ENCODE measurements at regions not wholly inside any gene's neighbourhood (a gene's known extent, or its start where the extent isn't known, plus 50 kb on each side); places are given as distances from the start of the nearest gene placed in this dataset.
"Not testable (repeated sequence)": the region's sequence is repeated elsewhere in the genome, so short reads cannot be mapped to it uniquely, and the experiment has no call there.

GRCh38 chr3:80897005-80897404, 864.4 kb downstream of the GBE1 start:
- H3K4me1 ChIP-seq (ENCODE audit: insufficient read depth, low read length); H3K9me3 ChIP-seq (ENCODE audit: control insufficient read depth, insufficient read depth, low read length); H3K36me3 ChIP-seq (ENCODE audit: insufficient read depth, low read length): not testable (repeated sequence)
- peak overlapping the region; percentile 46; the same call in 1 of the 2 replicates for H3K9ac ChIP-seq (ENCODE audit: low read depth, low read length)

GRCh38 chr3:80890571-80890970, 870.9 kb downstream of the GBE1 start:
- no peaks in the 10 kb centered on the region for H3K9me3 ChIP-seq (ENCODE audit: control insufficient read depth, insufficient read depth, low read length)
- H3K4me1 ChIP-seq (ENCODE audit: insufficient read depth, low read length), result no peaks in the 10 kb centered on the region
- no peak overlapping the region for H3K9ac ChIP-seq (ENCODE audit: low read depth, low read length)
- no peaks in the 10 kb centered on the region for H3K36me3 ChIP-seq (ENCODE audit: insufficient read depth, low read length)

- Histone ChIP-seq H3K9ac (ENCODE audit: low read depth, low read length) (no peak overlapping the region), H3K36me3 (ENCODE audit: insufficient read depth, low read length) (no peaks in the 10 kb centered on the region), H3K9me3 (ENCODE audit: control insufficient read depth, insufficient read depth, low read length) (no peaks in the 10 kb centered on the region), H3K4me1 (ENCODE audit: insufficient read depth, low read length) (no peaks in the 10 kb centered on the region)
Measured at GRCh38 chr3:80889535-80889934, 871.9 kb downstream of the GBE1 start.

- no peaks in the 10 kb centered on the region for H3K4me1 ChIP-seq (ENCODE audit: insufficient read depth, low read length)
- no peak overlapping the region for H3K9ac ChIP-seq (ENCODE audit: low read depth, low read length)
- no peaks in the 10 kb centered on the region for H3K36me3 ChIP-seq (ENCODE audit: insufficient read depth, low read length)
- no peaks in the 10 kb centered on the region for H3K9me3 ChIP-seq (ENCODE audit: control insufficient read depth, insufficient read depth, low read length)
Measured at GRCh38 chr3:80870476-80871041, 890.9 kb downstream of the GBE1 start.

GRCh38 chr3:80855482-80855881, 906.0 kb downstream of the GBE1 start:
- no peak overlapping the region for H3K9ac ChIP-seq (ENCODE audit: low read depth, low read length)
- no peaks in the 10 kb centered on the region for H3K9me3 ChIP-seq (ENCODE audit: control insufficient read depth, insufficient read depth, low read length)
- H3K36me3 ChIP-seq (ENCODE audit: insufficient read depth, low read length), result no peaks in the 10 kb centered on the region
- H3K4me1 ChIP-seq (ENCODE audit: insufficient read depth, low read length), result no peaks in the 10 kb centered on the region

- peaks cover 3% of the 10 kb centered on the region for H3K9me3 ChIP-seq (ENCODE audit: control insufficient read depth, insufficient read depth, low read length)
- H3K9ac ChIP-seq (ENCODE audit: low read depth, low read length), result no peak overlapping the region
- no peaks in the 10 kb centered on the region for H3K36me3 ChIP-seq (ENCODE audit: insufficient read depth, low read length)
- H3K4me1 ChIP-seq (ENCODE audit: insufficient read depth, low read length), result no peaks in the 10 kb centered on the region
Measured at GRCh38 chr3:80836395-80836794, 925.0 kb downstream of the GBE1 start.

DNA sequence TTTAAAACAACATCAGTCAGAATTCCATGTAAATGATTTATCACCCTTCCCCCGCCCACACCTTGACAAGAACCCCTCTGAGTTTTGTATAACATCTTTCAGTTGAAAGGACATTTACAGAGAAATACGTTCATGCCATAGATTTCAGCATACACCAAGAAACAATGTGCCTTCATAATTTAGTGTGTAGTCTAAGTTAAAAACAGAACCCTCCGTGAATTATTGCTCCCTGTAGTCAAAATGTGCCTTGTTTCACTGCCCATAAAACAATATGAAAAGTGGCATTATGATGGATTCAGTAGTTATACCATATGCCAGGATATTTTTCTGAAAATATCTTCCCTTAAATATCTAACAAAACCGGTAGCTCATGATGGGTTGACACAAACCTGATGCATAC, 953.9 kb downstream of the GBE1 start:
- Histone ChIP-seq H3K36me3 (ENCODE audit: insufficient read depth, low read length) (no peaks in the 10 kb centered on the region), H3K9me3 (ENCODE audit: control insufficient read depth, insufficient read depth, low read length) (no peaks in the 10 kb centered on the region; the same call in 1 of the 2 replicates), H3K9ac (ENCODE audit: low read depth, low read length) (no peak overlapping the region), H3K4me1 (ENCODE audit: insufficient read depth, low read length) (no peaks in the 10 kb centered on the region)

GRCh38 chr3:80806673-80807072, 954.8 kb downstream of the GBE1 start:
- no peak overlapping the region for H3K9ac ChIP-seq (ENCODE audit: low read depth, low read length)
- no peaks in the 10 kb centered on the region for H3K36me3 ChIP-seq (ENCODE audit: insufficient read depth, low read length)
- H3K9me3 ChIP-seq (ENCODE audit: control insufficient read depth, insufficient read depth, low read length), result no peaks in the 10 kb centered on the region; the same call in 1 of the 2 replicates
- H3K4me1 ChIP-seq (ENCODE audit: insufficient read depth, low read length), result no peaks in the 10 kb centered on the region

DNA sequence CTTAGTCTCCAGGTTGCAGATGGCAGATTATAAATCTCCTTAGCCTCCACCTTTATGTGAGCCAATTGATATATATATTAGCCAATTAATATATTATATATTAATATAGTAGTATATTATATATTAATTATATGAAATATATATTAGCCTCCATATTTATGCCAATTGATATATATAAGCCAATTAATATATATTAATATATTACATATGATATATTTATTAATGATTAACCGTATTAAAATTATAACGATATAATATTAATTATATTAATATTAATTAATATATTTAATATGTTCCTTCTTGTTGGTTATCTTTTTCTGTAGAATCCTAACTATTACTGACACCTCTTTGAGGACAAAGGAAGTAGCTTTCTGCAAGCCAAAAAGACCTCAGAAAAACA, 972.5 kb downstream of the GBE1 start:
- H3K36me3 ChIP-seq (ENCODE audit: insufficient read depth, low read length), result no peaks in the 10 kb centered on the region
- no peaks in the 10 kb centered on the region for H3K9me3 ChIP-seq (ENCODE audit: control insufficient read depth, insufficient read depth, low read length)
- H3K9ac ChIP-seq (ENCODE audit: low read depth, low read length), result no peak overlapping the region
- no peaks in the 10 kb centered on the region; the same call in 1 of the 2 replicates for H3K4me1 ChIP-seq (ENCODE audit: insufficient read depth, low read length)

DNA sequence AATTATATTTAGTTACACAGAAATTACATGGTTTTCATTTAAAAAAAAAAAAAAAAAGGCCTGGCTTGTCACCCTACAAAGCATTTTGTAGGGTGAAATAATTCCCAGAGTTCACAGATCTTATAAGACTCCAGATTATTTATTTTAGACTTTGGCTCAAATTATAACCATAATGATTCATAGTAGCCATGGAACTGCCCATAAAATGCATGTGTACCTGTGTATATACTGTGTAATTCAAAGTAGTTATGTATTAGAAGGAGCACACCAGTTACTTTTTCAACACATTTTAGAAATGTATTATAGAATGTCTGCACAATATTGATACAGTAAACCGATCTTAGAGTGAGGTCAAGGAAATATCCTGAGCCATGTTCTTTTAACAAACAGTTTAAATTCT, 975.6 kb downstream of the GBE1 start:
- no peaks in the 10 kb centered on the region; the same call in 1 of the 2 replicates for H3K4me1 ChIP-seq (ENCODE audit: insufficient read depth, low read length)
- H3K36me3 ChIP-seq (ENCODE audit: insufficient read depth, low read length), result no peaks in the 10 kb centered on the region
- H3K9me3 ChIP-seq (ENCODE audit: control insufficient read depth, insufficient read depth, low read length), result no peaks in the 10 kb centered on the region
- no peak overlapping the region for H3K9ac ChIP-seq (ENCODE audit: low read depth, low read length)

GRCh38 chr3:80785475-80785874, 976.0 kb downstream of the GBE1 start:
- Histone ChIP-seq H3K4me1 (ENCODE audit: insufficient read depth, low read length) (no peaks in the 10 kb centered on the region; the same call in 1 of the 2 replicates), H3K9ac (ENCODE audit: low read depth, low read length) (no peak overlapping the region), H3K9me3 (ENCODE audit: control insufficient read depth, insufficient read depth, low read length) (no peaks in the 10 kb centered on the region), H3K36me3 (ENCODE audit: insufficient read depth, low read length) (no peaks in the 10 kb centered on the region)

DNA sequence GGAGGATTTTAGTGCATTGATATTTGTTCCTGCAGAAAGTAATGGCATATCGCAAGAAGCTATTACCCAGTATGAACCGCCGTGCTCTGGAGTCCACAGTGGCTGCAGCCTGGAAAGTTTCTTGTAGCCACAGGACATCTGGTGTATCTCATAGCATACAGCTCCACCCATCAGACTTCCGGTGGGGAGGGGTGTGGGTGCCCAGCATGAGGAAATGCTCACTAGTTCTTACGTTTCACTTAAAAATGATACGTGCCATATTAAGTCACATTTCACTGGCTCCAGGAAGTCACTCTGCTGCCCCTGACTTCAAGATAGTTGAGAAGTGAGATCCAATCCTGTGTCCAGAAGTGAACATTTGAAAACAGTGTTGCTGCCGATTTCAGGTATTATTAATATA, 990.4 kb downstream of the GBE1 start:
- H3K4me1 ChIP-seq (ENCODE audit: insufficient read depth, low read length), result no peaks in the 10 kb centered on the region
- no peaks in the 10 kb centered on the region for H3K36me3 ChIP-seq (ENCODE audit: insufficient read depth, low read length)
- H3K9me3 ChIP-seq (ENCODE audit: control insufficient read depth, insufficient read depth, low read length), result no peaks in the 10 kb centered on the region; the same call in 1 of the 2 replicates
- H3K9ac ChIP-seq (ENCODE audit: low read depth, low read length), result peak overlapping the region; percentile 86

- Histone ChIP-seq H3K4me1 (ENCODE audit: insufficient read depth, low read length) (no peaks in the 10 kb centered on the region), H3K9me3 (ENCODE audit: control insufficient read depth, insufficient read depth, low read length) (no peaks in the 10 kb centered on the region; the same call in 1 of the 2 replicates), H3K9ac (ENCODE audit: low read depth, low read length) (peak overlapping the region; percentile 86), H3K36me3 (ENCODE audit: insufficient read depth, low read length) (no peaks in the 10 kb centered on the region)
Measured at GRCh38 chr3:80770106-80771074, 991.1 kb downstream of the GBE1 start.

DNA sequence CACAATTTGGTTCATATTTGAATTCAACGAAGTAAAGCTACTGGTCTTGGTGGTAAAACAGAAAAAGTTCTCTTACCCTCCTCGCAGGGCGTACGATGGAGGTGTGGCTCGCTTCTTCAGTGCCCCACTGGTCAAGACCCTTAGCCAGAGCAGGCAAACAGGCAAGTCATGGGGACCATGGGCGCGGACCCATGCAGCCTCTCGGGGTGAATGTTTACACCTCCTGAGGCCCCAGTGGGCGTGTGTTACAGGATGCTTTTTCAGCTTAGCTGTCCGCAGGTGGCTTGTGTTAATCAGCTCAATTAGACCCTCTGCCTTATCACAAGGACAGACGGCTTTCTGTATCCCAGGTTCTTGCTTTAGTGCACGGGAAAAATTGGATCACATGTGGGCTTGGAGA, 991.8 kb downstream of the GBE1 start:
- Histone ChIP-seq H3K36me3 (ENCODE audit: insufficient read depth, low read length) (no peaks in the 10 kb centered on the region), H3K9ac (ENCODE audit: low read depth, low read length) (peak overlapping the region; percentile 76), H3K9me3 (ENCODE audit: control insufficient read depth, insufficient read depth, low read length) (no peaks in the 10 kb centered on the region; the same call in 1 of the 2 replicates), H3K4me1 (ENCODE audit: insufficient read depth, low read length) (no peaks in the 10 kb centered on the region)

- Histone ChIP-seq H3K4me1 (ENCODE audit: insufficient read depth, low read length) (no peaks in the 10 kb centered on the region), H3K9me3 (ENCODE audit: control insufficient read depth, insufficient read depth, low read length) (no peaks in the 10 kb centered on the region), H3K9ac (ENCODE audit: low read depth, low read length) (peak overlapping the region; percentile 31), H3K36me3 (ENCODE audit: insufficient read depth, low read length) (no peaks in the 10 kb centered on the region)
Measured at GRCh38 chr3:80767604-80768003, 993.8 kb downstream of the GBE1 start.

Measured in ES-I3 (cell line).